Panc1 (cell line): ENCODE measurements at regions not wholly inside any gene's neighbourhood (a gene's known extent, or its start where the extent isn't known, plus 50 kb on each side); places are given as distances from the start of the nearest gene placed in this dataset.

Source experiments
- ATAC-seq: fragments of 200-7000 bp; cut with Tn5 transposase; 2 replicates; pipeline ENCODE4 v1.9.1; 2020; ENCODE audit warnings: mild to moderate bottlenecking, moderate library complexity
- BruUV-seq: library from RNA; stranded (reverse); fragments of 400-500 nt; replicated peaks from 2 replicates; lab custom pipeline; 2021; lab: Mats Ljungman, UMichigan
- CTCF ChIA-PET: fragments of 300-600 bp; sonication (Branson Sonifier 250); formaldehyde crosslinking; loops from one replicate; lab custom pipeline; 2022; ENCODE audit warnings: antibody characterized with exemption; lab: Charles Lee
- POLR2A ChIA-PET: fragments of 300-600 bp; sonication (Branson Sonifier 250); formaldehyde crosslinking; loops from one replicate; lab custom pipeline; 2022; ENCODE audit warnings: antibody characterized with exemption; lab: Charles Lee
- DNase-seq: peaks from one replicate; pipeline ENCODE4 v3.0.0-alpha.2; 2010; ENCODE audit warnings: low read depth, low spot score
- H3K27ac ChIP-seq: 2 replicates; pipeline ENCODE4 v1.5.1; 2011; ENCODE audit warnings: mild to moderate bottlenecking, low read length, inconsistent platforms
- H3K27me3 ChIP-seq: fragments of 200-500 bp; sonication (Bioruptor generic); 2 replicates; pipeline ENCODE4 v1.6.0; 2014; ENCODE audit warnings: low read length, inconsistent platforms; ENCODE audit not compliant: control insufficient read depth, insufficient read depth
- H3K36me3 ChIP-seq: fragments of 200-500 bp; sonication (Bioruptor generic); 2 replicates; pipeline ENCODE4 v1.5.1; 2014; ENCODE audit warnings: inconsistent platforms, mild to moderate bottlenecking, low read length, moderate library complexity; ENCODE audit not compliant: control insufficient read depth, insufficient read depth
- H3K4me1 ChIP-seq: 2 replicates; pipeline ENCODE4 v1.5.1; 2011; ENCODE audit warnings: inconsistent platforms, mild to moderate bottlenecking, low read length, moderate library complexity; ENCODE audit not compliant: control insufficient read depth, insufficient read depth
- H3K4me3 ChIP-seq, 2 experiments: 2 replicates each; pipeline ENCODE4 v1.5.1; 2011 to 2012; ENCODE audit warnings: low read depth in 2 of 2, low read length in 2 of 2, mild to moderate bottlenecking in 2 of 2, inconsistent platforms in 1 of 2, moderate library complexity in 1 of 2
- H3K9me3 ChIP-seq: fragments of 200-500 bp; sonication (Bioruptor generic); 2 replicates; pipeline ENCODE4 v1.5.1; 2014; ENCODE audit warnings: low read depth, mild to moderate bottlenecking, inconsistent platforms, low read length, moderate library complexity; ENCODE audit not compliant: control insufficient read depth, insufficient read depth
- CTCF ChIP-seq: fragments of 450-650 bp; IDR thresholded peaks from 2 replicates; pipeline ENCODE4 v1.5.1; 2017; ENCODE audit warnings: mild to moderate bottlenecking
- POLR2AphosphoS5 ChIP-seq: IDR thresholded peaks from 2 replicates; pipeline ENCODE4 v1.6.1; 2012; ENCODE audit warnings: mild to moderate bottlenecking, low read depth, low read length, moderate library complexity
- REST ChIP-seq, 2 experiments: IDR thresholded peaks; 2 replicates each; pipeline ENCODE4 v1.6.1; 2011 to 2012; ENCODE audit warnings: low read depth in 2 of 2, control low read depth in 1 of 2, low read length in 1 of 2, mild to moderate bottlenecking in 1 of 2, moderate library complexity in 1 of 2; ENCODE audit not compliant: insufficient read depth in 1 of 2
- SIN3A ChIP-seq: IDR thresholded peaks from 2 replicates; pipeline ENCODE4 v1.6.1; 2012; ENCODE audit warnings: low read depth, mild to moderate bottlenecking, low read length, moderate library complexity, borderline replicate concordance; ENCODE audit not compliant: insufficient read depth
- TCF7L2 ChIP-seq: IDR thresholded peaks from 2 replicates; pipeline ENCODE4 v1.6.1; 2011; ENCODE audit warnings: mild to moderate bottlenecking, low read depth, low read length, inconsistent platforms
- in situ Hi-C: cut with HindIII; loops from 2 replicates; pipeline ENCODE4 v1.10.0; 2016; ENCODE audit warnings: low sequenced_read_pairs, low pct_unique_long_range_greater_than_20kb
- intact Hi-C: fragments of 100-400 bp; cut with micrococcal nuclease; formaldehyde crosslinking; loops from one replicate; pipeline ENCODE4 v1.10.0; 2022; ENCODE audit not compliant: unreplicated experiment

- ATAC-seq = no peak
- no TSS peak for BruUV-seq
- H3K4me3 ChIP-seq = no peak overlapping the region
- no peaks in the 10 kb centered on the region for H3K4me1 ChIP-seq
- ChIA-PET POLR2A (no interaction called here), CTCF (no interaction called here)
- no peaks in the 10 kb centered on the region for H3K27me3 ChIP-seq
- H3K9me3 ChIP-seq = no peaks in the 10 kb centered on the region
- in situ Hi-C loops (no loop called here), intact Hi-C loops (no loop called here)
- H3K36me3 ChIP-seq = no peaks in the 10 kb centered on the region
- H3K27ac ChIP-seq = no peak overlapping the region
- TF ChIP-seq CTCF (no peak), REST (IDR thresholded peaks at IDR 0.05; ENCODE audit: insufficient read depth in 1 of 2, low read depth in 2 of 2, low read length in 1 of 2) (no peak), SIN3A (no peak), POLR2AphosphoS5 (no peak), TCF7L2 (no peak)
- DNase-seq = no peak
These were observed 670.0 kb upstream of the AMOT start for GRCh38 chrX:113510586-113510985.

DNA sequence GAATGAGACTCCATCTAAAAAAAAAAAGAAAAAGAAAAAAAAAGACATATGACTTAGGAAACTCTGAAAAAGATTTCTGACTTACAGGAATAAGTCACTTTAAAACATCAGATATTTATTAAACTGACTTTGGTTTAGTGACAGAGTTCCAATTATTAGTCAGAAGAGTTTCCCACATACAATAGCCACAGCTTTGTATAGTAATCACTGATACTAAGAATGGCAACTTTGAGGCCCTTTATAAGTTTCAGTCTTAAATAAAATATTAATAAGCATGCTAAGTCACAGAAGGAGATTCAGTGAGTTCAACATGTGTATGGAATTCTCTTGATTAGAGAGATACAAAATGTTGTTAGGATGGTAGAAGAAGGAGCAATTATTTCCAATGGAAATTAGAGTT lies 652.3 kb upstream of the AMOT start:
- intact Hi-C loops (no loop called here), in situ Hi-C loops (no loop called here)
- ChIA-PET POLR2A (interaction anchor here (0.7 kb wide), 1 partner anchor 95 kb away, joined by 3 read pairs; no protein-coding TSS in a partner anchor), CTCF (no interaction called here)
- Histone ChIP-seq H3K9me3 (no peaks in the 10 kb centered on the region), H3K4me1 (no peaks in the 10 kb centered on the region), H3K27me3 (no peaks in the 10 kb centered on the region), H3K4me3 (no peak overlapping the region), H3K36me3 (no peaks in the 10 kb centered on the region), H3K27ac (no peak overlapping the region)
- ATAC-seq = no peak
- BruUV-seq = no TSS peak
- TF ChIP-seq SIN3A (no peak), TCF7L2 (no peak)
- no peak for DNase-seq

DNA sequence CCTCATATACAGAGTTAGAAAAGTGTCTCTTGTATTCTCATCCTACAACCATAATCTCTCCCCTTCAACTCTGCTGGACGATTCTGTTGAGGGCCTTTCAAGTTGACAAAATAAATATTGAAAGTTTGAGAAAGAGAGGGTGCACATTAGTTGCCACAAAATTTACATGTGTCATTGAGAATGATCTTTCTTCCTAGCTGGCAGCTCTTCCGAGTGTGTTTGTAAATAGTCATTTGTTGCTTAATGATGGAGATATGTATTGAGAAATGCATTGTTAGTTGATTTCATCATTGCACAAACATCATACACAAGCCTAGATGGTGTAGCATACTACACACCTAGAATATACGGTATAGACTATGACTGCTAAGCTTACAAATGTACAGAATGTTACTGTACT lies 632.8 kb upstream of the AMOT start:
- Histone ChIP-seq H3K27ac (no peak overlapping the region), H3K9me3 (no peaks in the 10 kb centered on the region), H3K4me1 (no peaks in the 10 kb centered on the region), H3K27me3 (no peaks in the 10 kb centered on the region), H3K36me3 (no peaks in the 10 kb centered on the region), H3K4me3 (no peak overlapping the region)
- no TSS peak for BruUV-seq
- ATAC-seq (no peak), DNase-seq (no peak)
- TF ChIP-seq TCF7L2 = no peak
- TF ChIP-seq SIN3A = no peak
- TF ChIP-seq POLR2AphosphoS5 = no peak
- TF ChIP-seq CTCF = no peak
- TF ChIP-seq REST (IDR thresholded peaks at IDR 0.05; ENCODE audit: insufficient read depth in 1 of 2, low read depth in 2 of 2, low read length in 1 of 2) = no peak
- in situ Hi-C loops (no loop called here), intact Hi-C loops (no loop called here)
- POLR2A ChIA-PET = no interaction called here
- CTCF ChIA-PET = no interaction called here
